GM18868 (cell line): ENCODE measurements at regions not wholly inside any gene's neighbourhood (a gene's known extent, or its start where the extent isn't known, plus 50 kb on each side); places are given as distances from the start of the nearest gene placed in this dataset.

Experiments
- ATAC-seq: cut with Tn5 transposase; IDR thresholded peaks from one replicate; pipeline ENCODE4 v1.9.1; 2021; ENCODE audit warnings: mild to moderate bottlenecking, moderate library complexity; ENCODE audit not compliant: unreplicated experiment

DNA sequence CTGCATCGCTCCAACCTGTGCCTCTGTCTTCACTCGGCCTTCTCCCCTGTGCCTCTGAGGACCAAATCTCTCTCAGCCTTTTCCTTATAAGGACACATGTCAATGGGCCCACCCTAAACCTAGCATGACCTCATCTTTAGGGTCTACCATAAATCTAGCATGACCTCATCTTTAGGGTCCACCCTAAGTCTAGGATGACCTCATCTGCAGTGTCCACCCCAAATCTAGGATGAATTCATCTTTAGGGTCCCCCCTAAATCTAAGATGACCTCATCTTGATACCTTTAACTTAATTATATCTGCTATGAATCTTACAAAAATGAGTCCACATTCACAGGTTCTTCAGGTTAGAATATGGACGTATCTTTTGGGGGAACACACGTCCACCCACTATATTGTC, 131.1 kb upstream of the RPL38 start:
- no peak for ATAC-seq

DNA sequence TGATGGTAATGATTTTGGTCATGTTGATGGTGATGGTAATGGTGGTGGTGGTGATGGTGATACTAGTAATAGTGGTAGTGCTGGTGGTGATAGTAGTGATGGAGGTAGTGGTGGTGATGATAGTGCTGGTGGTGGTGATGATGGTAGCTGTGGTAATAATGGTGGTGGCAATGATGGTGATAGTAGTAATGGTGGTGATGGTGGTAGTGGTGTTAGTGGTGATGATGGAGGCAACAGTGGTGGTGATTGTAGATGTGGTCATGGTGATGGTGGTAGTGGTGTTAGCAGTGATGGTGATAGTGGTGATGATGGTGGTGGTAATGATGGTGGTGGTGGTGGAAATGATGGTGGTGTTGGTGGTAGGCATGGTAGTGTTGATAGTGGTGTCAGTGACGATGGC, 127.0 kb upstream of the RPL38 start:
- no peak for ATAC-seq

DNA sequence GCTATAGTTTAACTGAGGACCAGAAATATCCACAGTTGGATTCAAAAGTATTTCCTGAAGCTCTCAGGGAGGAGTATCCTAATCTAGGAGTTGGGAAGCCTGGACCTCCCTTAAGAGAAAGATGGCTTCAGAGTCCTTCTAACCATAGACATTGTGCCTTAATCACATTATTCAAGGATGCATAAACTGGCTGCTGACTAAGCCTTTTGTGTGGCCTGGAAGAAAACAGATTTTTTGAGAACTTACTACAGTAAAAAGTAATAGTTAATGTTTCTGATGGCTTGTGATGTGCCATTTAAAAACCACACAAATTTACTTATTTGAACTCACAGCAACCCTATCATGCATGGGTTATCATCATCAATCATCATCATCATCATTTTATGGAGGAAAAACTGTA, 126.2 kb upstream of the RPL38 start:
- ATAC-seq = no peak

DNA sequence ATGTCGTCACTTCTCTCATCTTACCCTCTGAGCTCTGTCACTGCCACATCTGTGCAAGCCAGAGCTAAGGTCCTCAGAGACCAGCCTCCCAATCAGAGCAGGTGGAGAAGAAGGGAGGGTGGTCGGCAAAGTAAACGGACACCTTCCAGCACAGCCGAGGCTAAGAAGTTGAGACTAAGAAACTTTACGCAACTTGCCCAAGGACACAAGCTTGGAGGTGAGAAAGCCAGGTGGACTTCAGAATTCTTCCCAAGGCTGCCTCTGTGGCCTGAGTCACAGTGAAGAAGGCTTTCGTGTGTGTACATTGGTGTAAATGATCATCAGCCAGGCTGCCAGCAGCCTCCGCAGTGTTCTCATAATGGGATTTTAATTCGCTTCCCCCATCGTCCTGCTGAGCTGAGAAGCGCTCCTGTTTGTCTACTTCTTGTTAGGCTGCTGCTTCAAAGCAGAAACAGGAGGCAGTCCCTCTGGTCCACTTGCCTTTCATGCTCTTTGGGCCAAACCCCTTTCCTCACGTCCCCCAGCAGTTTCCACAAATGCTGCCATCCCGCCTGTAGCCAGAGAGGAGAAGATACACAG, 125.0 kb upstream of the RPL38 start:
- no peak for ATAC-seq

DNA sequence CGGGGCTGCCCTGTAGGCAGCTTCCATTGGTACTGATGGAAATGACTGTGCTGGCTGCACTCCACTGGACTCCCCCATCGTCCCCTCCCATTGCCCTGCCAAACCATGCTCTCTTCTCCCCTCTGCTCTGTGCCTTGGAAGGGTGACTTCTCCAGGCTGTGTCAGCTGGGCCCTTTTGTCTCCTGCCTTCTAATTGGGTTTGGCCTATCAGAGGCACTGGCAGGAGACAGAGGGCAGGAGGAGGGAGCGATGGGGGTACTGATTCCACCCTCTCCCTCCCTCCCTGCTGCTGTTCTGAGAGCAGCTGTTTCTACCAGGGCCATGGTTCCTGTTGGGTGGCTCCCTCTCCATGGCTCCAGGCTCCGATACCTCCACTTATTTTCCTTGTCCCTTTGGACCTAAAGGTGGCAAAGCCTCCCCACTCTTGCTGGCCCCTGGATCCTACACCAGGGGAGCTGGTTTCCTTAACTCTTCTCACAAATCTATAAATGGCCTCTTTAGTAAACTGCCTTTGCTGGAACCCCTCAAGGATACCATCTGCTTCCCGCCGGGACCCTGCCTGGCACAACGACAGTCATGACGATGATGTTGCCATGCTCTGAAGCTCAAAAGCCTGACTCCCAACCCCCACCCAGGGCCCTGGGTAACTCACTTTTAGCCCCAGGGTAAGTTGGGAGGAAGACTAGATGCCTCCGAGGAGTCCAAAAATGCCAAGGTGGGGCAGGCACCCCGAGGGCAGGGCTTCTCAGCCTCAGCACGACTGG, 123.8 kb upstream of the RPL38 start:
- ATAC-seq = no peak

DNA sequence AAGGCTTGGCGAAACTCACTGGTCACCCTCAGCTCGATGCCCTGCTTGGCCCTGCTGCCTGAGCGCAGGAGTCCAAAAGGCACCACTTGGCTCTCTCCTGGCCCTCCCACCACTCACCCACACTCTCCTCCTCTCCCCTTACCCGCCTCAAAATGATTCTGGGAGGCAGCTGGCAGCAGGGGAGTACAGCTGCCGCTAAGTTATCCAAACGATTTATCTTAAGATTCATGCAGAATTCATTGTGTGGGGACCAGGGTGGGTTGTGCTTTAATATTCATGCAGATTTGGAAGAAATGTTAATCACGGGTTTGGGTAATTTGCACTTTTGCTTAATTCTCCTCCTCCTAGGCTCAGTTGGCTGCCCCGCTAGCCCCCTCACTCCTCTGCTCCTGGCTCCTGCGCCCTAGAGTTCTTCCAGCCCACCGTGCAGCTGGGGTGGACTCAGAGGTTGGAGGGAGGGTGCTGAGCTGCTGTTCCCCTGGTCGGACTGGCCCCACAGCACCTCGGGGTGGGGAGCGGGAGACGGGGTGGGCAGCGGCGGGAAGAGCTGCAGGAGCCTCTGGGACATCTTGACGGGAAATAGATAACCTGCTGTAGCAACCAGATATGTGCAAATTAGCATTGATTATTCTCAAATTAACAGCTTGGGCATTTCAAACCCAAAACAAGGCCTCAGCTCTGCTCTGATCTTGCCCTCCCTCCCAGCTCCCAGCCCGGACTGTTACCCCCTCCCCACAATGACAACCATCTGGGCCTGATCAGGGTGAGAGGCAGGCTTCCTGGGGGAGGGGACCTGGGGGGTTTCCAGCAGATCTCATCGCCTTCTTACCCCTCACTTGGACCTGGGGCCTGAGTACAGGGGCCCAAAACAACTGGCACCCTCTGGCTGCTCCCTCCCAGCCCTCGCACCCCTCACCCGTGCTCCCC, 122.6 kb upstream of the RPL38 start:
- ATAC-seq = no peak

DNA sequence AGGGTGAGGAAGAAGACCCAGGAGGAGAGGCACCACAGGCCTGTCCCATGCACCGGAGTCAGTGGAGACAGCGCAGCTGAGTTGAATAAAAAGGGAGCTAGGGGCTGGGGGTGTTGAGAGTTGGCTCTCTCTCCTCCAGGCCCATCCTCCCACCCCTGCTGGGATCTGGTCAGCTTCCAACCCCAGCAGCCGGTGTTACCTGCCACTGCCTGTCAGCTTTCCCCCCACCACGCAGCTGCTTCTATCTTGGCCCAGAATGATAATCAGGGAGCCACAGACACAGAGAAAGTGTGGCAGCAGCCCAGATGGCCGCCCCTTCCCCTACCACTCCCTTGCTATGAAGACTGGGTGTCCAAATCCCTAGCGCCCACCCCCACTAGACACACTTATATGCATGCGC, 120.6 kb upstream of the RPL38 start:
- ATAC-seq = no peak

DNA sequence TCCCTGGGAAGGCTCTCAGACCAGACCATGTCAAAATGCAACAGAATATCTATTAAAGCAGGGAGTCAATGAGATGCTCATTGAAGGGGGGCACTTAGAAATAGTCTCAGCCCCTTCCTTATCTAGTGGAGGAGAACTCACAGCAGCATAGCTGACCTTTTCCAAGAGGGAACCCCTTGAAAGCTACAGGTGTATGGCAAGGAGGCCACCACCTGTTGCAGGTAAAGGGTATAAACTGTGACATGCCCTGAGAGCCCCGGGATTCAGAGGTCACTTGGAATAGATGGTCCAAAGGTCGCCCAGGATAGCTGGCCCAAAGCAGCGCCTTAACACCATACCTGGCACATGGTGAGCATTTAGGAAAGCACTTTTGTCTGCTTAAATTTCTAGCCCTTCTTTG, 120.2 kb upstream of the RPL38 start:
- no peak for ATAC-seq

DNA sequence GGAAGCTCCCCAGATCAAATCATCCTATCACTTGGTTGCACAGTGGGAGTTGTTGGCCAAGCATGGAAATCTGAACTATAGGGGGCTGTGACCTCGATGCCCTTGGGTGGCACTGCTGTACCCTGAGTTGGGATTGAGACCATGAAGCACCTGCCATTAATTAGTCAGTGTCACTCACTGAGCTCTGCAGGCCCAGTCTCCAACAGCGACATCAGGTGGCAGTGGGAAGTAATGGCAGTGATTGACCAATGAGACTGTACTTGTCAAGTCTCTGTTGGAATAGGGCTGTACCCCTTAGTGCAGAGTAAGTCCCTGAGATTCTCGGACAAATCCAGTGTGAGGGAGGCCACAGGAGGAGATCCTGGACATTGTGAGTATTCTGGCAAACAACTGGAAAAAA, 118.0 kb upstream of the RPL38 start:
- ATAC-seq = no peak

DNA sequence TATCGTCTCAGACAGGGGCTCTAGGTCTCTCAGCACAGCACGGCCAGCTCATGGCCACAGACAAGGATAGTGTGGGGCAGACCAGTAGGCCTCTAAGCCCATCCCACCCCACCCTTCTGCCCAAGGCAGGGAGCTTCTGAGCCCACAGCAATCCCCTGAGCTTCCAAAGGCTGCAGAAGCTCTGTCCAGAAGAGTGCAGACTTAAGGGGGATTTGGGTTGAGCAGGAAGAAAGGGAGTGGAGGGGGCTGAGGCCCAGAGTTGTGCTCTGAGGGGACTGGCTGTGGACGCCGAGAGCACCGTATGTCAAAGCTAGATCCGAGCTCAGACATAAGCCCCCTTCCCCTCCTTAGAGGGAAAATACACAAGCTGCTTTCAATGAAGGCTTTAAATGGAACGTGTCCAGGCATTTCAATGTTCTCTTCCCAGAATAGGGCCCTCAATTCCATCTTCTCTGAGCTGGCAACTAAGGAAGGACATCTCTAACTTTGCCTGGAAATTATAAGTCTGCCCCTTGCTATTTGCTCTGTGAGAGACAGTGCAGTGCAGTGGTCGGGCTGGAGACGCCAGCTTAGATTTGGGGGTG, 116.4 kb upstream of the RPL38 start:
- no peak for ATAC-seq

DNA sequence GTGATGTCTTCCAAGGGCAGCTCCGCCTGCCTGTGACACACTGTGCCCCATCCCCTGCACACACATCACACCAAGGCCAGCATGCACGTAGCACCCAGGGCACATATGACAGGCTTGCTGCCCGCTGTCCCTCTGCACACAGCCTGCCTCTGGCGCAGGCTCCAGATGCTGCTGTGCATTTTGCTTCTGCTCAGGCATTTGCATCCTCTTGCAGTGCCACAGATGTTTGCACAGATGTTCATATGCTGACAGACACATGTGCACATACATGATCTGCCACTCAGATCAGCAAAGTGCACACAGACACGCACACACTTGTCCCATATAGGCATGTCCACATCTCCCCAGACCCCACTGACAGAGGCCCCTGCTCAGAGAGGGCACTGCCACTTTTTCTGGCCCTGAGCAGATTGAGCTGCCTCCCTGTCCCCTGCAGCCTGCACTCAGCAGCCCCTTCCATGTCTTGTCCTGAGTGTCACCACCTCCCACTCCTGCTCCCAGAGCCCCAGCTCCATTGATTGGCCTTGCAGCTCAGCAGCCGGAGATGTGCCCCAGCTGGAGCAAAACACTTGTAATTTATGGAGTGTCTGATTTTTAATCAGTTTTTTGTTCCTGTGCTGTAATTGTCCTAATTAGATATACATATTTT, 115.1 kb upstream of the RPL38 start:
- ATAC-seq = no peak

DNA sequence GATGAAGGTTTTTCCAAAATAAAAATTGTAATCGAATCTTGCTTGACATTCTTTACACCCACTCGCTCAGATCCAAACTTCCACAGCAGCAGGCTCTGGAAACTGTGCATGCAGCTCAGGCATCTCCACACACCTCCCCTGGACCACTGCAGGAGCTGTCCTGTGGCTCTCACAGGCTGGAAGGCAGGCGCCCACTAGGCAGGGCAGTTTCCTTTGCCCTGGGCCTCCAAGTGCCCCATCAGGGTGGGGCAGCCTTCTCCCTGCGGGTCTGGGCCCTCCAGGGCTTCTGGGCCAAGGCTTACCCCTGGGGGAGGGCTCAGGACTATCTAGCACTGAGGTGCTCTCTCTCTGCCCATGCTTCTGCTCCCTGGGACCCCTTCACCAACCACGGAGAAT, 114.5 kb upstream of the RPL38 start:
- ATAC-seq = no peak

DNA sequence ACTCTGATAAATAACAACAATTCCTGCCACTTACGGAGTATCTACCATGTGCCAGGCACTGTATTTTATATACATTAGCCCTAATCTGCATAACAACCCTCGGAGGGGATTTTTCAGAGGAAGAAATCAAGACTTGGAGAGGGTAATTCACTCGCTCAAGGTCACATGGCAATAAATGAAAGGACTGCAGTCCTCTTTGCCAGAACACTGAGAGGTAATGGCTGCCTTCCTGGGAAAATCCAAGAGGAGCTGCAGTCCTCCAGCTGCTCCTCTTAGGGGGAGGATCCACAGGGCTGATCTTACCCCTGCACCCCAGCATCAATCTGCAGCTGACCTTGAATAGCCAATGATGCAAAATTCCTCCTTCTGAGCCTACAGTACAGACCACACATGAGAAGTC, 114.1 kb upstream of the RPL38 start:
- no peak for ATAC-seq

DNA sequence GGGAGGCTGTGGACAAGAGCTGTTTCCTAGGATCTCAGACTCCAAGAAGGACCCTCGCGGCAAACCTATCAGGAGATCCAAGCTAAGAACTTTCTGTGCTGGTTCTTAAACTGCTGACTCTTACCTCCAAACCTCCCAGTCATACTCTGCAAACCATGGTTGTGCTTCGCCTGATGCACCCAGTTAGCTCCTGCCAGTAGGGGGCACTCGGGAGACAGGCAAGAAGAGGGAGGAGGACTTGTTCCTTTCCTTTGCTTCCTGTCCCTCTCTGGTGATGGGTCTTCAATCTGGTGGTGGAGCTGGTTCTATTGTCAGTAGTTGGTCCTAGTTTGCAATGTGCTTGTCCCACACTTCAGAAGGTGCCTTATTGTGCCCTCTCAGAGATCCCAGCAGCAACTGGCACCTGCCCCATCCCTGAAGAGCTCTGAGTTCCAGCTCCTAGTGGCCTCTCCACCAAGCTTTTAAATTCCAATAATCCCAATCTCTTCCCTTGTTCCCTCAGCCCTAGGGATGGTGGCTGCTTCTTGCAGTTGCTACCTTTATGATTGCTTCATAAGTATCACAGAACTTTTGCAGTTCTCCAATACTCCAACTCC, 113.5 kb upstream of the RPL38 start:
- no peak for ATAC-seq

DNA sequence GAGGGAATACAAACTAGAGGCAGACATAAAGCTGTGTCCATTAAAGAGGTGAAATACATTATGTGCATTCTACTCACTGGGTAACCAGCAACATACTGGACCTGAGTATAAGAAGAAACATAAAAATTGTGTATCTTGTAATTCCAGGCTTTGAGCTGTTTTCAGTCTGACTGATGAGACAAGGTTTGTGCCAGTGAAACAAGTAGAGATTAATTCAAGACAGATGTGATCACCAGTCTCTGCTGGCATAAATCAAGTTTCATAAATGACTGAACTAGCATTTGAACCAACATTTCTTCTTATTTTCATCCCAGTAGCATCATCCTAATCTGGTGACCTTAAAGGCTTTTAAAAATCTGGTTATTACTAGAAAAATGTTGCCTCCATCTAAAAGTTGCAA, 108.8 kb upstream of the RPL38 start:
- no peak for ATAC-seq

DNA sequence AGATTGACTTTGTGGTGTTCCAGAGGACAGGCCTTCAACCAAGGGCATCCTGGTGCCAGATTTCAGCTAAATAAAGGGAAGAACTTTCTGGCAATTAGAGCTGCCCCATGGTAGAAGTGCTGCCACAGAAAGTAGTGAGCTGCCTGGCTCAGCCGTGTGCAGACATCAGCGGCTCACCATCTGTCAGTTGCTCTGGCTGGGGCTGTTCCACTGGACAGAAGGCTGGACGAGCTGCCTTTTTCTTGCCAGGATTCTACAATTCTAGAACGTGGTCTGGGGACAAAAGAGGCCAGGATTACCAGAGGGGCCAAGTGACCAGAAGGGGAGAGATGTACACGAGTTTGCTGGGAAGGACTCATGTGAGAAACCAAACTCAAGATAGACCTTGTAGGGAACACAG, 107.0 kb upstream of the RPL38 start:
- no peak for ATAC-seq

DNA sequence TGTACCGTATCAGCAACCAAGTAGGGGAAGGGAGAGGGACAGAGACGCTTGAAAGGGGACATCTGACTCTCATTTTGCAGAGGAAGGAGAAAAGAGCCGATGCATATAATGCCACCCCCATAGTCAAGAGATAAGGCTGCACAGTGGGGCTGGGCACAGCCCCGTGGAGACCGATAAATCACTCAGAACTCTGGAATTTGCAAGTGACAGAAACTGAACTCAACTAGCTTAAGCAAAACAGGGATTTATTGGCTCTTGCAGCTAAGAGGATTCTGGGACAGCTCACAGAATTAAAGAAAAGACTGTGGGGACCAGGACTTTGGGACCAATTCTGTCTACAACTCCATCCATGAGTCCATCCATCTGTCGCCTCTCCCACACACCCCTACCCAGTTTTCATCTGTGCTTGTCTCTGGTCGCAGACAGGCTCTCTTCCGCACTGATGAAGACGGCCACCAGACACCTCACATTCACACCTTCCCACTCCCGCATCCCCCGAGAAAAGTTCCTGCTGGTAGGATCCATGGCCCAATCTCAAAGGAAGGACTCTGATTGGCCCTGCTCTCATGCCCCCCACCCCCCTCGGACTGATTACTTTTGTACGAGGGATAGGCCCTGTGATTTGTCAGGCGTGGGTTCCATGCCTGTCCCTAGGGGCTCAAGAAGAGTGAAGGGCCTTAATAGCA, 105.9 kb upstream of the RPL38 start:
- no peak for ATAC-seq

DNA sequence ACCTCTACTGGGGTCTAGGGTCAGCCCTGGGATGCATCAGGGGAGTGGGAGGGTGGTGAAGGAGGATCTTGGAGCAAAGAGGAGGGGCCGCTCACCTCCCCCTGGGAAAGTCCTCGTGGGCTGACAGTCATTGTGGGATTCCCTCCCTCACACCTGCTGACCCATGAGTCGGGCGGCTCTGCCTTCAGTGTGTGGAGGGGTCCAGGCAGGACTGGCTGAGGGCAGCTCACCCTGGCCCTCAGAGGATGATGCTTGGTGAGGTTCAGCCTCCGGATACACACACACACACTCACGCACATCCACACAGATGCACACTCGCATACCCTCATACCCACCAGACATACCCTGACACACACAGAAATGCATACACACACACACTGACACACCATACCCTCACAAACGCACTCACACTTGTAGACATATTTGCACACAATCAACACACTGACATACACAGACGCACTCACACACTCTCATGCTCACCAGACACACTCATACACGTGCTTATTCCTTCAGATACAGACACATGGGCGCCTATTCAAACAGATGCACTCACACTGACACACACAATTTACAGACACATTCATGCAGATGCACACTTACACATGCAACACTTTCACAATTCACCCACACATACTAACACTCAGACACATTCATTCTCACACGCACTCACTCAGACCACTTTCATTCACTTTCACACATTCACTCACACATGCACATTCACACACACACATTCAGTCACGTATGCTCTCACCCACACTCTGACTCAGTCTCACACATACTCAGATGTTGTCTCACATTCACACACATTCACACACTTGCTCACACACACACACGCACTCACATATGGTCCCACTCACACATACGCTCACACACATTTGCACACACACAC, 105.1 kb upstream of the RPL38 start:
- no peak for ATAC-seq
